Pulmonary artery endothelial cell (primary cell): ENCODE measurements at regions not wholly inside any gene's neighbourhood (a gene's known extent, or its start where the extent isn't known, plus 50 kb on each side); places are given as distances from the start of the nearest gene placed in this dataset.

Experiments
- DNase-seq: peaks from one replicate; pipeline ENCODE4 v3.0.0-alpha.2; 2011; ENCODE audit warnings: low read depth, low spot score

GRCh38 chr3:69568951-69569350 is 170.3 kb upstream of the MITF start:
- no peak for DNase-seq

- DNase-seq = no peak
These were observed 170.8 kb upstream of the MITF start for GRCh38 chr3:69568458-69568857.

- DNase-seq = no peak
These were observed 171.6 kb upstream of the MITF start for GRCh38 chr3:69567710-69568052.

GRCh38 chr3:69567023-69567709 is 172.1 kb upstream of the MITF start:
- no peak for DNase-seq

- DNase-seq = no peak
These were observed 173.0 kb upstream of the MITF start for GRCh38 chr3:69566275-69566674.

- DNase-seq = no peak
These were observed 173.9 kb upstream of the MITF start for GRCh38 chr3:69565316-69565715.

GRCh38 chr3:69563981-69564380 is 175.3 kb upstream of the MITF start:
- DNase-seq = no peak

GRCh38 chr3:69563151-69563550 is 176.1 kb upstream of the MITF start:
- no peak for DNase-seq

GRCh38 chr3:69562020-69562419 is 176.1 kb upstream of the FRMD4B start:
- no peak for DNase-seq

- DNase-seq = no peak
These were observed 174.9 kb upstream of the FRMD4B start for GRCh38 chr3:69560818-69561217.

GRCh38 chr3:69560116-69560515 is 174.2 kb upstream of the FRMD4B start:
- no peak for DNase-seq

- DNase-seq = no peak
These were observed 173.0 kb upstream of the FRMD4B start for GRCh38 chr3:69558912-69559311.

GRCh38 chr3:69554576-69554975 is 168.7 kb upstream of the FRMD4B start:
- DNase-seq = no peak

- DNase-seq = no peak
These were observed 168.0 kb upstream of the FRMD4B start for GRCh38 chr3:69553888-69554287.

- DNase-seq = no peak
These were observed 161.6 kb upstream of the FRMD4B start for GRCh38 chr3:69547461-69547880.

- DNase-seq = no peak
These were observed 157.0 kb upstream of the FRMD4B start for GRCh38 chr3:69542805-69543429.

GRCh38 chr3:69542089-69542804 is 156.4 kb upstream of the FRMD4B start:
- DNase-seq = no peak

GRCh38 chr3:69541711-69542088 is 155.8 kb upstream of the FRMD4B start:
- no peak for DNase-seq

GRCh38 chr3:69540706-69541581 is 155.1 kb upstream of the FRMD4B start:
- no peak for DNase-seq

GRCh38 chr3:69539134-69539533 is 153.2 kb upstream of the FRMD4B start:
- no peak for DNase-seq

- no peak for DNase-seq
These were observed 152.4 kb upstream of the FRMD4B start for GRCh38 chr3:69538281-69538680.
